NB4 (cell line): ENCODE measurements at regions not wholly inside any gene's neighbourhood (a gene's known extent, or its start where the extent isn't known, plus 50 kb on each side); places are given as distances from the start of the nearest gene placed in this dataset.

Source experiments
- CTCF ChIP-seq: IDR thresholded peaks from one replicate; pipeline ENCODE4 v1.5.1; 2012; ENCODE audit warnings: low read depth, low read length
- MAX ChIP-seq: IDR thresholded peaks from 2 replicates; pipeline ENCODE4 v1.6.1; 2011; ENCODE audit warnings: low read depth, low read length
- MYC ChIP-seq: IDR thresholded peaks from 2 replicates; pipeline ENCODE4 v1.6.1; 2011; ENCODE audit warnings: low read depth, low read length
- POLR2A ChIP-seq: IDR thresholded peaks from 2 replicates; pipeline ENCODE4 v1.6.1; 2011; ENCODE audit warnings: mild to moderate bottlenecking; ENCODE audit not compliant: insufficient read length; ENCODE audit errors: extremely low read depth

GRCh38 chr10:128774979-128775378, 648.8 kb upstream of the MKI67 start:
- TF ChIP-seq POLR2A (no peak), CTCF (no peak), MAX (no peak), MYC (no peak)
